GM12872 (cell line): ENCODE measurements at regions not wholly inside any gene's neighbourhood (a gene's known extent, or its start where the extent isn't known, plus 50 kb on each side); places are given as distances from the start of the nearest gene placed in this dataset.

ENCODE experiments used
- TF ChIP-seq, protein P1 (sequence below): IDR thresholded peaks from 3 replicates; pipeline ENCODE4 v1.5.1; 2011; ENCODE audit warnings: low read depth, mild to moderate bottlenecking, low read length, moderate library complexity; ENCODE audit not compliant: insufficient read depth

DNA sequence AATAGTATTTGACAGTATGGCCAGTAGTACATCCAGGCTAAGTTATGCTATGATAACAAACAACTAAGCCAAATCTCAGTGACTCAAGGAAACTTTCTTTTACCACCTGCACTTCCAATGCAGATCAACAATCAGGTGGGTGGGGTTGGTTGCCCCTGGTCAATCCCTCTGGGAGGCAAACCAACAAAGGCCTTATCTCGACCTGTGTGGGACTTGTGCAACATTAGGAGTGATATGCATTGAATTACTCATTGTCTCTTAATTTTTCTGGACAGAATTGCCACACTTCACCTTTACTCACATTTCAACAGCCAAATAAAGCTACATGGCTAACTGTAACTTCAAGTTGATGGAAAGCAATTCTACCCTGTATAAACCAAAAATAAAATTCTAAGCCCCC, 1049.3 kb upstream of the CDH2 start:
- TF ChIP-seq, protein P1, sequence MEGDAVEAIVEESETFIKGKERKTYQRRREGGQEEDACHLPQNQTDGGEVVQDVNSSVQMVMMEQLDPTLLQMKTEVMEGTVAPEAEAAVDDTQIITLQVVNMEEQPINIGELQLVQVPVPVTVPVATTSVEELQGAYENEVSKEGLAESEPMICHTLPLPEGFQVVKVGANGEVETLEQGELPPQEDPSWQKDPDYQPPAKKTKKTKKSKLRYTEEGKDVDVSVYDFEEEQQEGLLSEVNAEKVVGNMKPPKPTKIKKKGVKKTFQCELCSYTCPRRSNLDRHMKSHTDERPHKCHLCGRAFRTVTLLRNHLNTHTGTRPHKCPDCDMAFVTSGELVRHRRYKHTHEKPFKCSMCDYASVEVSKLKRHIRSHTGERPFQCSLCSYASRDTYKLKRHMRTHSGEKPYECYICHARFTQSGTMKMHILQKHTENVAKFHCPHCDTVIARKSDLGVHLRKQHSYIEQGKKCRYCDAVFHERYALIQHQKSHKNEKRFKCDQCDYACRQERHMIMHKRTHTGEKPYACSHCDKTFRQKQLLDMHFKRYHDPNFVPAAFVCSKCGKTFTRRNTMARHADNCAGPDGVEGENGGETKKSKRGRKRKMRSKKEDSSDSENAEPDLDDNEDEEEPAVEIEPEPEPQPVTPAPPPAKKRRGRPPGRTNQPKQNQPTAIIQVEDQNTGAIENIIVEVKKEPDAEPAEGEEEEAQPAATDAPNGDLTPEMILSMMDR: no peak

GRCh38 chr18:29225351-29225750, 1048.4 kb upstream of the CDH2 start:
- TF ChIP-seq, protein P1: no peak

- TF ChIP-seq, protein P1: no peak
Measured at GRCh38 chr18:29218091-29218490, 1041.2 kb upstream of the CDH2 start.

DNA sequence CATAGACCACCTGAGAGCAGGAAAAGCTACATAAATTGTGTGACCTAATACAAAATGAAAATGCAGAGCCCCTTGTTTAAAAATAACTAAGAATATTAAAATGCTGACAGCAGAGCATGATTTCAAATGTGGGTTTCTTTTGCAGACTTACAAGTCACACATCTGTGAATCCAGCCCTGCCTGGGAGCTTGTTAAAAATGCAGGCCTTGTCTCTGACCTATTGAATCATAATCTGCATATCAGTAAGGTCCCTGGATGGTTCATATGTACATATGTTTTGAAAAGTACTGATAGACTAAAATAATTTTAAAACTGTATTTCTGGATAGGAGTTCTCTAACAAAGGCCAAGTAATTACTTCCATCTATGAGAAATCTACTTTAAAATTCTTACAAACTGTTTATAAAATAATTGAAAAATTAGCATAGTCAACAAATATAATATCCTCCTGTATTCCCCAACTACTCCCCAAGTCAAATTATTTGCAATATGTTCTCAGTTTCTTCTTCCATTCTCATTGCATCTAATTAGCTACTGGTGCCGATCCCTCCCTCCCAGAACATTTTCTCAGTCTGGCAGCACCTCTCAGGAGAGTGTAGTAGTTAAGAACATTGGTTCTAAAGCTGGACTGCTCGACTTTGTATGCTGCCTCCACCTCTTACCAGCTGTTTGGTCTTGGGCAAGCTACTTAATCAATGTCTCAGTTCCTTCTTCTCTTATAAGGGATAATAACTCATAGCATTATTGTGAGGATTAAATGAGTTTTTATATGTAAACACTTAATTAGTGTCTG, 1040.4 kb upstream of the CDH2 start:
- TF ChIP-seq, protein P1: no peak

DNA sequence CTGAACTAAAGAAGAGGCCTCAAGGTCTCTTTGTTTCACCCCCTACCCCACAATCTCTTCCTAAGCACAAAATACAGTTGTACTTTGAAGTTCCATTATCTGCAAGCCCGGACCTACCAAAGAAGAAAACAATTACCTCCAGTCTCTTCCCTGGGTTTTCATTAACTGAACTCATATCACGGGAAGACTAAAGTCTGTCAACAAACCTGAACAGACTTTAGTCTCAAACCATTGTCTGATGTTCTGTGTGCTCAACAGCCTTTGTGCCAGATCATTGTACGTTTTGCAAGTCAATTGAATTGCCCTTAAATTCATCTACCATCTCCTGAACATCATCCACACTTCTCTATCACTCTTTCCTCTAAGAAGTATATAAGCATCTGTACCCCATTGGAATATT, 1021.9 kb upstream of the CDH2 start:
- TF ChIP-seq, protein P1: no peak

DNA sequence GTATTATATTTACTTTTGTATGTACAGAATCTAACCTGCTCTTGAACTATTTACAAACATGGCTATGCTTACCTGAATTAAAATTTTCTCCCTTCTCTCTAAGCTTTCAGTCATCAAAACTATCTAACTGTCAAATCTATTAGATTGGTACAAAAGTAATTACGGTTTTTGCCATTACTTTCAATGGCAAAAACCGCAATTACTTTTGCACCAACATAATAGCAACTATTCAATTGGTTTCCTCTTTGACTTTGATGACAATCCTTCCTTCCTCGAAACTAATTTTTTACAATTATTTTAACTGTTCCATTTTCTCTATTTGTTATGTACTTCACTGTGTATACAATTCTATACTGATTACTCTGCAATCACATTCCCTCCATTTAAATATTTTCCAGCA, 1019.4 kb upstream of the CDH2 start:
- TF ChIP-seq, protein P1: no peak

DNA sequence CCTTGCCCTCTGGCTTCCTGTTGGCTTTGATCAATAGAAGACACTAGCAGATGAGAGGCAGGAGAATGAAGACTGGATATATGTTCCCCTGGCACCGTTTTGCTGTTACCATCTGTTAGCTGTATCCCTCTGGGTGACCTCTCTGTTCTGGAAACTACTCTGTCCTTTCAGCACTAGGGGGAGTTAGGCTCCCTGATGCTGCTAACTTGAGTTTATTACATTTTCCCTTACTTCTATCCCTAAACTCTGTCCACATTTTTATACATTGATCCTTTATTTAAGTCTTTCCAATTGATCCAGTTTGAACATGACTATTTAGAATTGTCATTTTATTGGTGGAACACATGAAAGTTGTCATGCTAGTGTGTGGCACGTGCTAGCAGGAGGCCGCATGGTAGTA, 1014.3 kb upstream of the CDH2 start:
- TF ChIP-seq, protein P1: peak; percentile 16; the same call in 1 of the 3 replicates
